ENCODE measurements at regions not wholly inside any gene's neighbourhood (a gene's known extent, or its start where the extent isn't known, plus 50 kb on each side); places are given as distances from the start of the nearest gene placed in this dataset.
"Not testable (repeated sequence)": the region's sequence is repeated elsewhere in the genome, so short reads cannot be mapped to it uniquely, and the experiment has no call there.

GRCh38 chr3:72273615-72274014 is 488.7 kb upstream of the PROK2 start:
- no peaks in the 10 kb centered on the region for H3K36me3 ChIP-seq (ENCODE audit: control insufficient read depth, insufficient read depth, low read length)
- H3K9me3 ChIP-seq (ENCODE audit: control insufficient read depth, low read length): no peaks in the 10 kb centered on the region

GRCh38 chr3:72272356-72272755 is 487.4 kb upstream of the PROK2 start:
- H3K27me3 ChIP-seq (replicated peaks; ENCODE audit: control insufficient read depth, insufficient read depth, low read length, poor library complexity, severe bottlenecking): no peaks in the 10 kb centered on the region
- peaks cover 9% of the 10 kb centered on the region for H3K4me1 ChIP-seq (ENCODE audit: control insufficient read depth, insufficient read depth, low read length, poor library complexity, severe bottlenecking)
- H3K36me3 ChIP-seq (ENCODE audit: control insufficient read depth, insufficient read depth, low read length): no peaks in the 10 kb centered on the region
- no peak overlapping the region for H3K4me3 ChIP-seq (ENCODE audit: insufficient read depth, low read depth, low read length, poor library complexity, severe bottlenecking)
- H3K9me3 ChIP-seq (ENCODE audit: control insufficient read depth, low read length): no peaks in the 10 kb centered on the region
- no peak for DNase-seq
- H3K27ac ChIP-seq (ENCODE audit: insufficient read depth, low read length, poor library complexity, severe bottlenecking): no peak overlapping the region

More at GRCh38 chr3:72273615-72274014, 488.7 kb upstream of the PROK2 start:
- Histone ChIP-seq H3K27me3 (replicated peaks; ENCODE audit: control insufficient read depth, insufficient read depth, low read length, poor library complexity, severe bottlenecking) (no peaks in the 10 kb centered on the region), H3K4me3 (ENCODE audit: insufficient read depth, low read depth, low read length, poor library complexity, severe bottlenecking) (no peak overlapping the region), H3K27ac (ENCODE audit: insufficient read depth, low read length, poor library complexity, severe bottlenecking) (no peak overlapping the region), H3K4me1 (ENCODE audit: control insufficient read depth, insufficient read depth, low read length, poor library complexity, severe bottlenecking) (peaks cover 9% of the 10 kb centered on the region)
- no peak for DNase-seq

- Histone ChIP-seq H3K36me3 (ENCODE audit: control insufficient read depth, insufficient read depth, low read length) (no peaks in the 10 kb centered on the region), H3K27me3 (replicated peaks; ENCODE audit: control insufficient read depth, insufficient read depth, low read length, poor library complexity, severe bottlenecking) (no peaks in the 10 kb centered on the region), H3K4me3 (ENCODE audit: insufficient read depth, low read depth, low read length, poor library complexity, severe bottlenecking) (no peak overlapping the region), H3K27ac (ENCODE audit: insufficient read depth, low read length, poor library complexity, severe bottlenecking) (no peak overlapping the region), H3K9me3 (ENCODE audit: control insufficient read depth, low read length) (no peaks in the 10 kb centered on the region), H3K4me1 (ENCODE audit: control insufficient read depth, insufficient read depth, low read length, poor library complexity, severe bottlenecking) (peaks cover 9% of the 10 kb centered on the region)
- DNase-seq: no peak
Measured at GRCh38 chr3:72271923-72272322, 487.0 kb upstream of the PROK2 start.

GRCh38 chr3:72271216-72271615 is 486.3 kb upstream of the PROK2 start:
- Histone ChIP-seq H3K27ac (ENCODE audit: insufficient read depth, low read length, poor library complexity, severe bottlenecking) (no peak overlapping the region), H3K4me3 (ENCODE audit: insufficient read depth, low read depth, low read length, poor library complexity, severe bottlenecking) (no peak overlapping the region), H3K36me3 (ENCODE audit: control insufficient read depth, insufficient read depth, low read length) (no peaks in the 10 kb centered on the region), H3K4me1 (ENCODE audit: control insufficient read depth, insufficient read depth, low read length, poor library complexity, severe bottlenecking) (peaks cover 9% of the 10 kb centered on the region), H3K9me3 (ENCODE audit: control insufficient read depth, low read length) (no peaks in the 10 kb centered on the region), H3K27me3 (replicated peaks; ENCODE audit: control insufficient read depth, insufficient read depth, low read length, poor library complexity, severe bottlenecking) (no peaks in the 10 kb centered on the region)
- no peak for DNase-seq

GRCh38 chr3:72270730-72271129 is 485.8 kb upstream of the PROK2 start:
- no peak for DNase-seq
- H3K27me3 ChIP-seq (replicated peaks; ENCODE audit: control insufficient read depth, insufficient read depth, low read length, poor library complexity, severe bottlenecking): no peaks in the 10 kb centered on the region
- H3K4me3 ChIP-seq (ENCODE audit: insufficient read depth, low read depth, low read length, poor library complexity, severe bottlenecking): no peak overlapping the region
- peaks cover 9% of the 10 kb centered on the region for H3K4me1 ChIP-seq (ENCODE audit: control insufficient read depth, insufficient read depth, low read length, poor library complexity, severe bottlenecking)
- H3K36me3 ChIP-seq (ENCODE audit: control insufficient read depth, insufficient read depth, low read length): no peaks in the 10 kb centered on the region
- H3K9me3 ChIP-seq (ENCODE audit: control insufficient read depth, low read length): no peaks in the 10 kb centered on the region
- H3K27ac ChIP-seq (ENCODE audit: insufficient read depth, low read length, poor library complexity, severe bottlenecking): no peak overlapping the region

GRCh38 chr3:72270072-72270681 is 485.2 kb upstream of the PROK2 start:
- no peak for DNase-seq
- H3K4me3 ChIP-seq (ENCODE audit: insufficient read depth, low read depth, low read length, poor library complexity, severe bottlenecking): no peak overlapping the region
- H3K27ac ChIP-seq (ENCODE audit: insufficient read depth, low read length, poor library complexity, severe bottlenecking): no peak overlapping the region
- H3K27me3 ChIP-seq (replicated peaks; ENCODE audit: control insufficient read depth, insufficient read depth, low read length, poor library complexity, severe bottlenecking): no peaks in the 10 kb centered on the region
- H3K36me3 ChIP-seq (ENCODE audit: control insufficient read depth, insufficient read depth, low read length): no peaks in the 10 kb centered on the region
- peaks cover 9% of the 10 kb centered on the region for H3K4me1 ChIP-seq (ENCODE audit: control insufficient read depth, insufficient read depth, low read length, poor library complexity, severe bottlenecking)
- H3K9me3 ChIP-seq (ENCODE audit: control insufficient read depth, low read length): no peaks in the 10 kb centered on the region

GRCh38 chr3:72269475-72269874 is 484.5 kb upstream of the PROK2 start:
- H3K27ac ChIP-seq (ENCODE audit: insufficient read depth, low read length, poor library complexity, severe bottlenecking): no peak overlapping the region
- H3K4me1 ChIP-seq (ENCODE audit: control insufficient read depth, insufficient read depth, low read length, poor library complexity, severe bottlenecking): peaks cover 4% of the 10 kb centered on the region
- no peaks in the 10 kb centered on the region for H3K36me3 ChIP-seq (ENCODE audit: control insufficient read depth, insufficient read depth, low read length)
- no peak overlapping the region for H3K4me3 ChIP-seq (ENCODE audit: insufficient read depth, low read depth, low read length, poor library complexity, severe bottlenecking)
- DNase-seq: no peak
- no peaks in the 10 kb centered on the region for H3K9me3 ChIP-seq (ENCODE audit: control insufficient read depth, low read length)
- H3K27me3 ChIP-seq (replicated peaks; ENCODE audit: control insufficient read depth, insufficient read depth, low read length, poor library complexity, severe bottlenecking): no peaks in the 10 kb centered on the region

- not testable (repeated sequence) for H3K4me1 ChIP-seq (ENCODE audit: control insufficient read depth, insufficient read depth, low read length, poor library complexity, severe bottlenecking); H3K4me3 ChIP-seq (ENCODE audit: insufficient read depth, low read depth, low read length, poor library complexity, severe bottlenecking); H3K27ac ChIP-seq (ENCODE audit: insufficient read depth, low read length, poor library complexity, severe bottlenecking); H3K36me3 ChIP-seq (ENCODE audit: control insufficient read depth, insufficient read depth, low read length); H3K27me3 ChIP-seq (replicated peaks; ENCODE audit: control insufficient read depth, insufficient read depth, low read length, poor library complexity, severe bottlenecking); H3K9me3 ChIP-seq (ENCODE audit: control insufficient read depth, low read length); DNase-seq
Measured at GRCh38 chr3:72266921-72267524, 482.1 kb upstream of the PROK2 start.

GRCh38 chr3:72266016-72266370 is 481.0 kb upstream of the PROK2 start:
- DNase-seq: no peak
- no peaks in the 10 kb centered on the region for H3K36me3 ChIP-seq (ENCODE audit: control insufficient read depth, insufficient read depth, low read length)
- H3K27me3 ChIP-seq (replicated peaks; ENCODE audit: control insufficient read depth, insufficient read depth, low read length, poor library complexity, severe bottlenecking): no peaks in the 10 kb centered on the region
- H3K4me1 ChIP-seq (ENCODE audit: control insufficient read depth, insufficient read depth, low read length, poor library complexity, severe bottlenecking): peaks cover 3% of the 10 kb centered on the region
- H3K4me3 ChIP-seq (ENCODE audit: insufficient read depth, low read depth, low read length, poor library complexity, severe bottlenecking): no peak overlapping the region
- H3K9me3 ChIP-seq (ENCODE audit: control insufficient read depth, low read length): no peaks in the 10 kb centered on the region
- no peak overlapping the region for H3K27ac ChIP-seq (ENCODE audit: insufficient read depth, low read length, poor library complexity, severe bottlenecking)

GRCh38 chr3:72265256-72266015 is 480.5 kb upstream of the PROK2 start:
- Histone ChIP-seq H3K4me3 (ENCODE audit: insufficient read depth, low read depth, low read length, poor library complexity, severe bottlenecking) (no peak overlapping the region), H3K9me3 (ENCODE audit: control insufficient read depth, low read length) (no peaks in the 10 kb centered on the region), H3K4me1 (ENCODE audit: control insufficient read depth, insufficient read depth, low read length, poor library complexity, severe bottlenecking) (peaks cover 3% of the 10 kb centered on the region), H3K27ac (ENCODE audit: insufficient read depth, low read length, poor library complexity, severe bottlenecking) (no peak overlapping the region), H3K27me3 (replicated peaks; ENCODE audit: control insufficient read depth, insufficient read depth, low read length, poor library complexity, severe bottlenecking) (no peaks in the 10 kb centered on the region), H3K36me3 (ENCODE audit: control insufficient read depth, insufficient read depth, low read length) (no peaks in the 10 kb centered on the region)
- DNase-seq: no peak
